MCF 10A (cell line): ENCODE measurements at regions not wholly inside any gene's neighbourhood (a gene's known extent, or its start where the extent isn't known, plus 50 kb on each side); places are given as distances from the start of the nearest gene placed in this dataset.
"Not testable (repeated sequence)": the region's sequence is repeated elsewhere in the genome, so short reads cannot be mapped to it uniquely, and the experiment has no call there.

Source experiments
- BruUV-seq: library from RNA; stranded (reverse); fragments of 400-500 nt; replicated peaks from 2 replicates; lab custom pipeline; 2021; lab: Mats Ljungman, UMichigan
- CTCF ChIA-PET: fragments of 300-600 bp; sonication (Branson Sonifier 250); formaldehyde crosslinking; extraction: SDS; loops from one replicate; lab custom pipeline; 2021; ENCODE audit warnings: antibody characterized with exemption, inconsistent platforms; lab: Yijun Ruan, JAX
- POLR2A ChIA-PET: fragments of 300-600, 350-650 bp; sonication (Branson Sonifier 250); formaldehyde crosslinking; extraction: SDS; loops from one replicate; lab custom pipeline; 2020; ENCODE audit warnings: antibody characterized with exemption, inconsistent platforms; lab: Yijun Ruan, JAX
- DNase-seq: peaks from one replicate; pipeline ENCODE4 v3.0.0-alpha.2; 2018; ENCODE audit not compliant: unreplicated experiment
- H3K27ac Mint-ChIP-seq: one replicate; pipeline ENCODE4 v1.8.0; 2022; ENCODE audit warnings: mild to moderate bottlenecking, low read depth, mixed read lengths; ENCODE audit not compliant: unreplicated experiment
- H3K27me3 Mint-ChIP-seq: one replicate; pipeline ENCODE4 v1.8.0; 2022; ENCODE audit warnings: mixed read lengths; ENCODE audit not compliant: insufficient read depth, unreplicated experiment
- H3K36me3 Mint-ChIP-seq: one replicate; pipeline ENCODE4 v1.8.0; 2022; ENCODE audit warnings: mild to moderate bottlenecking, moderate library complexity, mixed read lengths; ENCODE audit not compliant: insufficient read depth, unreplicated experiment
- H3K4me1 Mint-ChIP-seq: one replicate; pipeline ENCODE4 v1.8.0; 2022; ENCODE audit warnings: mixed read lengths; ENCODE audit not compliant: insufficient read depth, unreplicated experiment
- H3K4me3 Mint-ChIP-seq: one replicate; pipeline ENCODE4 v1.8.0; 2022; ENCODE audit warnings: mild to moderate bottlenecking, moderate library complexity, mixed read lengths; ENCODE audit not compliant: unreplicated experiment
- H3K9me3 Mint-ChIP-seq: one replicate; pipeline ENCODE4 v1.8.0; 2022; ENCODE audit warnings: mixed read lengths; ENCODE audit not compliant: unreplicated experiment
- CTCF ChIP-seq: fragments of 200-600 bp; IDR thresholded peaks from one replicate; pipeline ENCODE4 v1.8.0; 2022; ENCODE audit warnings: antibody characterized with exemption, mild to moderate bottlenecking; ENCODE audit not compliant: unreplicated experiment
- intact Hi-C: fragments of 100-400 bp; cut with micrococcal nuclease; formaldehyde crosslinking; loops from 2 replicates; pipeline ENCODE4 v1.14.1; 2022

DNA sequence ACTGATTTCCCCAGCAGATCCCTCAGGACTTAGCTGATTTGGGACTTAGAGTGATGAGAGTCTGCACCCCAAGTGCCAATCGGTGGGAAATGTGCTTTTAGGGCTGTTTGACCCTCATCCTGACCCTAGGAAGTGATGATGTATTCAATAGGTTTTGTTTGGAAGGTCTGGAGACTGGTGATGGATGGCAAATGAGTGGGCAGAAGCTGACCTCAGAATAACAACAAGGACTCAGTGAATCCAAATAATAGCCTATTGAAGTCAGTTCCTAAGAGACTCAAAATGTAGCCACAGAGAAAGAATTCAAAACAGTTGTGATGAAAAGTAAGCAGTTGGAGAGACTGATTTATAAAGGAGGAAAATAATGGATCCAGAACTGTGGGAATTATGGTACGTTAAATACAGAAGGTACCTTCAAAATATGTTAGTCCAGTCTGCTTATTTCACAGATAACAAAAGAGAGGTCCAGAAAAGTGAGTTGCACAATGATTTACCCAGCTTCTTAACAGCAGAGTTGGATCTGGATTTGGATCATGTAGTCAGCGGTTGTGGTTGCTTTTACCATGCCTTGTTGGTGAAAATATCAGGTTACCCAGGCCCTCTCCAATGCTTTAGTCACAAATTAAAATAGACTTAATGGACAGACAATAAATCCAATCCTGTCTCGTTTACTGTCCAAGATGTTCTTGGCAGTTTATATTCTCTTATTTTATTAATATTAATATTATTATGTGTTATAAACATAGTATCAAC is 123.0 kb upstream of the PTBP2 start:
- CTCF ChIA-PET: interaction anchor here (0.7 kb wide), 2 partner anchors 26 to 309 kb away, joined by 3 read pairs; no protein-coding TSS in a partner anchor
- no TSS peak for BruUV-seq
- no peak overlapping the region for H3K27ac Mint-ChIP-seq

DNA sequence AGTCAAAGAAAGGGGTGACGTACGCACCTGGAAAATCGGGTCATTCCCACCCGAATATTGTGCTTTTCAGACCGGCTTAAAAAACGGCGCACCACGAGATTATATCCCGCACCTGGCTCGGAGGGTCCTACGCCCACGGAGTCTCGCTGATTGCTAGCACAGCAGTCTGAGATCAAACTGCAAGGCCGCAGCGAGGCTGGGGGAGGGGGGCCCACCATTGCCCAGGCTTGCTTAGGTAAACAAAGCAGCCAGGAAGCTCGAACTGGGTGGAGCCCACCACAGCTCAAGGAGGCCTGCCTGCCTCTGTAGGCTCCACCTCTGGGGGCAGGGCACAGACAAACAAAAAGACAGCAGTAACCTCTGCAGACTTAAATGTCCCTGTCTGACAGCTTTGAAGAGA is 117.0 kb upstream of the PTBP2 start:
- POLR2A ChIA-PET, H3K4me1 Mint-ChIP-seq, H3K27ac Mint-ChIP-seq, DNase-seq, H3K9me3 Mint-ChIP-seq, H3K36me3 Mint-ChIP-seq, intact Hi-C loops, BruUV-seq, CTCF ChIA-PET, H3K27me3 Mint-ChIP-seq, H3K4me3 Mint-ChIP-seq: not testable (repeated sequence)

More for the DNA sequence above, 123.0 kb upstream of the PTBP2 start:
- H3K4me3 Mint-ChIP-seq: no peak overlapping the region
- no peaks in the 10 kb centered on the region for H3K4me1 Mint-ChIP-seq
- DNase-seq: no peak
- H3K9me3 Mint-ChIP-seq: peaks cover 2% of the 10 kb centered on the region
- intact Hi-C loops: no loop called here
- no peak for TF ChIP-seq CTCF
- POLR2A ChIA-PET: no interaction called here
- no peaks in the 10 kb centered on the region for H3K36me3 Mint-ChIP-seq
- no peaks in the 10 kb centered on the region for H3K27me3 Mint-ChIP-seq

GRCh38 chr1:96617375-96617774 is 104.2 kb upstream of the PTBP2 start:
- CTCF ChIA-PET, H3K27ac Mint-ChIP-seq, H3K36me3 Mint-ChIP-seq: not testable (repeated sequence)

DNA sequence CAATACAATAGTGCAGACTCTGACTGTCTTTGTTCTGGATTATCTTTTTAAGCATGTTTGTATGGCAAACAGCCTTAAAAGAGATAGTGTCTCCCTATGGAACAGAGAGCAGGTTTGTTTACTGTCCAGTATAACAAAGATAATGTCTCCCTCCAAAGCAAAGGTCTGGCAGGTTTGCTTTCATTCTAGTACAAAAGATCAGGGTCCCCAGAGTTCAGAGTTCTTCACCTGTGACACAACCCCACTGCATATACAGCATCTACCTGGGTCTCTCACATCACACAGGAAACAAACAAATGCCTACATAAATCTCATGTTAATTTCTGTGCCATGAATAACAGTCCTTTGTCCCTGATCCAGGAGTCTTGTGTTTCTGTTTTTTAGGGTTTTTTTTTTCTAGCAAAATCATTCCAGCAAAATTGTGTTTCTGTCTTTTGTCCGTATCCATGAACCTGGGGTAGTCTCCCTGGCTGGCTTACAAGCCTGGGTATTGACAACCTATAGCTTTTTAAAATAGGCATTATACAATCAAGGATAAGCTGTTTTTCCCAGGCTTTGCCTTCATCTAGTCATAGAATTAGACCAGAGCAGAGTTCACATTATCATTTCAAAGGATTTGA is 89.4 kb upstream of the PTBP2 start:
- Mint-ChIP-seq H3K36me3 (no peaks in the 10 kb centered on the region), H3K4me3 (no peak overlapping the region), H3K27ac (no peak overlapping the region), H3K9me3 (no peaks in the 10 kb centered on the region), H3K27me3 (no peaks in the 10 kb centered on the region), H3K4me1 (no peaks in the 10 kb centered on the region)
- no peak for DNase-seq
- POLR2A ChIA-PET: no interaction called here
- CTCF ChIA-PET: no interaction called here
- TF ChIP-seq CTCF: no peak
- BruUV-seq: no TSS peak
- intact Hi-C loops: no loop called here

More at GRCh38 chr1:96617375-96617774, 104.2 kb upstream of the PTBP2 start:
- H3K9me3 Mint-ChIP-seq, BruUV-seq, intact Hi-C loops, H3K27me3 Mint-ChIP-seq, H3K4me3 Mint-ChIP-seq, DNase-seq, POLR2A ChIA-PET, H3K4me1 Mint-ChIP-seq: not testable (repeated sequence)

DNA sequence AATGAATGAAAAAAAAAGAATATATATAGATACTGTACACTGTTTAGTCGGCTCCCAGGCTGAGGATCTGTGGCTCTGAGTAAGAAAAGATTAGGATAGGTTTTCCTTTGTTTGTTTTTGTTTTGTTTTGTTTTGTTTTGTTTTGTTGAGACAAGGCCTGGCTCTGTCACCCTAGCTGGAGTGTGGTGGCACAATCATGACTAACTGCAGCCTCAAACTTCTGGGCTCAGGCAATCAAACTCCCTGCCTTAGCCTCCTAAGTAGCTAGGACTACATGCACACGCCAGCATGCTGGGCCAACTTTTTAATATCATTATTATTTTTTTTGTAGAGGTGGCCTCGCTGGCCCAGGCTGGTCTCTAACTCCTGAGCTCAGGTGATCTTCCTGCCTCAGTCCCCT is 87.9 kb upstream of the PTBP2 start:
- BruUV-seq: no TSS peak
- no peaks in the 10 kb centered on the region for H3K36me3 Mint-ChIP-seq
- POLR2A ChIA-PET: no interaction called here
- TF ChIP-seq CTCF: no peak
- H3K9me3 Mint-ChIP-seq: no peaks in the 10 kb centered on the region
- CTCF ChIA-PET: interaction anchor here (0.7 kb wide), 1 partner anchor 23 kb away, joined by 4 read pairs; no protein-coding TSS in a partner anchor
- intact Hi-C loops: no loop called here
- H3K27me3 Mint-ChIP-seq: no peaks in the 10 kb centered on the region
- H3K4me3 Mint-ChIP-seq: no peak overlapping the region
- no peak overlapping the region for H3K27ac Mint-ChIP-seq
- no peak for DNase-seq
- H3K4me1 Mint-ChIP-seq: no peaks in the 10 kb centered on the region
